BJ (cell line): ENCODE measurements at regions not wholly inside any gene's neighbourhood (a gene's known extent, or its start where the extent isn't known, plus 50 kb on each side); places are given as distances from the start of the nearest gene placed in this dataset.

ENCODE experiments used
- CTCF ChIA-PET: fragments of 350-600 bp; formaldehyde crosslinking; extraction: SDS; loops from one replicate; lab custom pipeline; 2021; ENCODE audit warnings: antibody characterized with exemption, inconsistent platforms; lab: Yijun Ruan, JAX
- POLR2A ChIA-PET: fragments of 300-600 bp; sonication (Branson Sonifier 250); formaldehyde crosslinking; extraction: SDS; loops from one replicate; lab custom pipeline; 2021; ENCODE audit warnings: antibody characterized with exemption; lab: Charles Lee
- DNase-seq: peaks from one replicate; pipeline ENCODE4 v3.0.0-alpha.2; 2011; ENCODE audit warnings: low read depth
- H3K27me3 ChIP-seq: 2 replicates; pipeline ENCODE4 v1.6.0; 2011; ENCODE audit warnings: low read length; ENCODE audit not compliant: control insufficient read depth, insufficient read depth
- H3K36me3 ChIP-seq: 2 replicates; pipeline ENCODE4 v1.5.1; 2011; ENCODE audit warnings: low read length; ENCODE audit not compliant: control insufficient read depth, insufficient read depth
- H3K4me3 ChIP-seq: 2 replicates; pipeline ENCODE4 v1.5.1; 2011; ENCODE audit warnings: low read depth, mild to moderate bottlenecking, control low read depth, low read length
- CTCF ChIP-seq: IDR thresholded peaks from 2 replicates; pipeline ENCODE4 v1.5.1; 2011; ENCODE audit warnings: low read depth, mild to moderate bottlenecking, control low read depth, inconsistent platforms, low read length, moderate library complexity; ENCODE audit not compliant: insufficient read depth

- no peaks in the 10 kb centered on the region for H3K36me3 ChIP-seq
- CTCF ChIA-PET, result no interaction called here
- no peak for TF ChIP-seq CTCF
These were observed 94.5 kb upstream of the MYCN start for GRCh38 chr2:15845737-15846405.

GRCh38 chr2:15846626-15847025, 93.7 kb upstream of the MYCN start:
- Histone ChIP-seq H3K4me3 (no peak overlapping the region), H3K27me3 (no peaks in the 10 kb centered on the region), H3K36me3 (no peaks in the 10 kb centered on the region)
- TF ChIP-seq CTCF, result no peak
- no peak for DNase-seq
- ChIA-PET CTCF (no interaction called here), POLR2A (no interaction called here)

More at GRCh38 chr2:15845737-15846405, 94.5 kb upstream of the MYCN start:
- no peak for DNase-seq
- no peaks in the 10 kb centered on the region for H3K27me3 ChIP-seq
- no peak overlapping the region for H3K4me3 ChIP-seq
- POLR2A ChIA-PET, result no interaction called here

- Histone ChIP-seq H3K27me3 (no peaks in the 10 kb centered on the region), H3K4me3 (no peak overlapping the region), H3K36me3 (no peaks in the 10 kb centered on the region)
- no peak for TF ChIP-seq CTCF
- DNase-seq, result no peak
- CTCF ChIA-PET, result no interaction called here
- POLR2A ChIA-PET, result no interaction called here
These were observed 89.8 kb upstream of the MYCN start for GRCh38 chr2:15850534-15850933.

DNA sequence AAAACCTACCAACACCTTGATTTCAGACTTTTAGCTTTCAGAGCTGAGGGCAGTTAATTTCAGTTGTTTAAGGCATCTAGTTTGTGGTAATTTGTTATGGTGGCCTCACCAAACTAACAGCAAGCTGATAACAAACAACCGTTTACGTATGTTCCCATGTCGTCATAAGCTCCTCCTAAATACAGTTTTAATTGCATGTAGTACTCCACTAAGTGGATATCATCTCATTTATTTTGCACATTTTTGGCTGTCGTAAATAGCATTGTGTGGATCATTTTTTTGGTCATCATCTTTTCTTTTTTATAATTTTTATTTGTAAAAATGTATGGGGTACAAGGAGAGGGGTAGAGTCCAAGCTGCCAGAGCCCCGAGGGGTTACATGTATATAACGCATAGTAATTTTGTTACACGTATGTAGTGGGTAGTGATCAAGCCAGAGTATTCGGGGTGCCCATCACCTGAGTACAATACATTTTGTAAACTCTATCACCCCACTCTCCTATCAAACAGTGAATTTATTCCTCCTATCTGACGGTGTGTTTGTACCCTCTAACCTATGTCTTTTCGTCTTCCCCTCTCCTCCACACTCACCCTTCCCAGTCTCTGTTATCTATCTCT, 89.2 kb upstream of the MYCN start:
- POLR2A ChIA-PET, result no interaction called here
- no peak for DNase-seq
- CTCF ChIA-PET, result no interaction called here
- Histone ChIP-seq H3K27me3 (no peaks in the 10 kb centered on the region), H3K36me3 (no peaks in the 10 kb centered on the region), H3K4me3 (no peak overlapping the region)
- no peak for TF ChIP-seq CTCF

DNA sequence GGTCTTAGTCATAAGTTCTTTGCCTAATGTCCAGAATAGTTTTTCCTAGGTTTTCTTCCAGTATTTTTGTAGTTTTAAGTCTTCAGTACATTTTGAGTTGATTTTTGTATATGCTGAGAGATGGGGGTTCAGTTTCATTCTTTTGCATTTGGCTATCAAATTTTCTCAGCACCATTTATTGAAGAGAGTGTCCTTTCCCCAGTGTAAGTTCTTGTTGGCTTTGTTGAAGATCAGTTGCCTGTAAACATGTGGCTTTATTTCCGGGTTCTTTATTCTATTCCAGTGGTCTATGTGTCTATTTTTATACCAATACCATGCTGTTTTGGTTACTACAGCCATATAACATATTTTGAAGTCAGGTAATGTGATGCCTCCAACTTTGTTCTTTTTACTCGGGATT, 87.5 kb upstream of the MYCN start:
- Histone ChIP-seq H3K36me3 (no peaks in the 10 kb centered on the region), H3K27me3 (no peaks in the 10 kb centered on the region), H3K4me3 (no peak overlapping the region)
- TF ChIP-seq CTCF, result no peak
- ChIA-PET POLR2A (no interaction called here), CTCF (no interaction called here)
- no peak for DNase-seq
